Endothelial cell of umbilical vein (primary cell): ENCODE measurements at regions not wholly inside any gene's neighbourhood (a gene's known extent, or its start where the extent isn't known, plus 50 kb on each side); places are given as distances from the start of the nearest gene placed in this dataset.

Source experiments
- BruUV-seq: library from RNA; stranded (reverse); fragments of 400-500 nt; replicated peaks from 2 replicates; lab custom pipeline; 2021; lab: Mats Ljungman, UMichigan
- CTCF ChIA-PET: fragments of 300-600, 350-600 bp; sonication (Branson Sonifier 250); formaldehyde crosslinking; loops from one replicate; lab custom pipeline; 2021; ENCODE audit warnings: antibody characterized with exemption, inconsistent platforms; lab: Charles Lee
- POLR2A ChIA-PET: fragments of 300-600, 350-600 bp; sonication (Branson Sonifier 250); formaldehyde crosslinking; loops from one replicate; lab custom pipeline; 2021; ENCODE audit warnings: antibody characterized with exemption, inconsistent platforms; lab: Charles Lee
- DNase-seq: peaks from one replicate; pipeline ENCODE4 v3.0.0-alpha.2; 2011; ENCODE audit warnings: low read depth, low spot score
- FAIRE-seq: peaks from 2 replicates; lab custom pipeline; 2011; peaks lifted over from hg19 to GRCh38; lab: Jason Lieb, UNC
- H2AFZ ChIP-seq: 2 replicates; pipeline ENCODE4 v1.6.0; 2012; ENCODE audit warnings: low read depth, low read length, control low read depth, inconsistent platforms
- H3K27ac ChIP-seq: 2 replicates; pipeline ENCODE4 v1.5.1; 2011; ENCODE audit warnings: low read depth, mild to moderate bottlenecking, control low read depth, low read length, moderate library complexity; ENCODE audit not compliant: insufficient read depth
- H3K27me3 ChIP-seq, 2 experiments: 2 replicates each; pipeline versions ENCODE4 v1.6.0 to v1.6.1; 2011; ENCODE audit warnings: low read length in 2 of 2, mixed read lengths in 1 of 2; ENCODE audit not compliant: control insufficient read depth in 2 of 2, insufficient read depth in 2 of 2
- H3K36me3 ChIP-seq, 2 experiments: 2 replicates in 1 of 2; 3 replicates in 1 of 2; pipeline ENCODE4 v1.5.1; 2011; ENCODE audit warnings: low read length in 2 of 2, mild to moderate bottlenecking in 1 of 2, moderate library complexity in 1 of 2; ENCODE audit not compliant: control insufficient read depth in 2 of 2, insufficient read depth in 2 of 2; ENCODE audit errors: extremely low read depth in 1 of 2
- H3K4me1 ChIP-seq: 3 replicates; pipeline ENCODE4 v1.5.1; 2011; ENCODE audit warnings: mild to moderate bottlenecking, low read length; ENCODE audit not compliant: control insufficient read depth, insufficient read depth; ENCODE audit errors: extremely low read depth
- H3K4me2 ChIP-seq: 2 replicates; pipeline ENCODE4 v1.6.1; 2011; ENCODE audit warnings: low read length, control low read depth, mixed read lengths; ENCODE audit not compliant: insufficient read depth
- H3K4me3 ChIP-seq, 3 experiments: fragments of 200-600 bp in 1 of 3; sonication (generic), shearing (Covaris generic) in 1 of 3; replicated peaks in 1 of 3; 2 replicates each; pipeline ENCODE4 v1.5.1; 2011 to 2016; ENCODE audit warnings: control low read depth in 3 of 3, low read length in 3 of 3, mild to moderate bottlenecking in 2 of 3, inconsistent platforms in 1 of 3, low read depth in 1 of 3, moderate library complexity in 1 of 3; ENCODE audit not compliant: insufficient read depth in 1 of 3
- H3K79me2 ChIP-seq: 2 replicates; pipeline ENCODE4 v1.6.0; 2012; ENCODE audit warnings: low read length, inconsistent platforms; ENCODE audit not compliant: control insufficient read depth, insufficient read depth
- H3K9ac ChIP-seq: replicated peaks from 2 replicates; pipeline ENCODE3; 2011; ENCODE audit warnings: low read length, control low read depth; ENCODE audit not compliant: insufficient read depth; ENCODE audit errors: extremely low read depth
- H3K9me1 ChIP-seq: replicated peaks from 3 replicates; pipeline ENCODE4 v1.6.0; 2011; ENCODE audit warnings: mild to moderate bottlenecking, low read length; ENCODE audit not compliant: control insufficient read depth, insufficient read depth; ENCODE audit errors: extremely low read depth
- H3K9me3 ChIP-seq: replicated peaks from 2 replicates; pipeline ENCODE4 v1.5.1; 2012; ENCODE audit warnings: low read length, inconsistent platforms; ENCODE audit not compliant: control insufficient read depth, insufficient read depth
- H4K20me1 ChIP-seq: replicated peaks from 2 replicates; pipeline ENCODE3; 2011; ENCODE audit warnings: mild to moderate bottlenecking, low read length; ENCODE audit not compliant: control insufficient read depth, insufficient read depth; ENCODE audit errors: extremely low read depth
- EZH2 ChIP-seq: IDR thresholded peaks from 2 replicates; pipeline ENCODE4 v1.6.1; 2012; ENCODE audit warnings: borderline replicate concordance, low read depth, mild to moderate bottlenecking, moderate library complexity, low read length, inconsistent platforms; ENCODE audit not compliant: severe bottlenecking
- FOS ChIP-seq: IDR thresholded peaks from 2 replicates; pipeline ENCODE4 v1.6.1; 2011; ENCODE audit warnings: mild to moderate bottlenecking, low read length, moderate library complexity, borderline replicate concordance; ENCODE audit not compliant: insufficient read depth
- GATA2 ChIP-seq: IDR thresholded peaks from 2 replicates; pipeline ENCODE4 v1.7.0; 2011; ENCODE audit warnings: low read depth, mild to moderate bottlenecking, moderate library complexity, mixed read lengths, low read length; ENCODE audit not compliant: insufficient read length, insufficient read depth
- JUN ChIP-seq: IDR thresholded peaks from 2 replicates; pipeline ENCODE4 v1.6.1; 2011; ENCODE audit warnings: borderline replicate concordance, low read depth; ENCODE audit not compliant: insufficient read length, insufficient read depth
- MYC ChIP-seq: IDR thresholded peaks from one replicate; pipeline ENCODE4 v1.6.1; 2011; ENCODE audit warnings: mild to moderate bottlenecking, low read depth, low read length
- POLR2A ChIP-seq: IDR thresholded peaks from 2 replicates; pipeline ENCODE4 v1.6.1; 2012; ENCODE audit warnings: low read depth, mild to moderate bottlenecking, control low read depth, low read length
- POLR2AphosphoS5 ChIP-seq: IDR thresholded peaks from 2 replicates; pipeline ENCODE4 v1.6.1; 2012; ENCODE audit warnings: low read depth, mild to moderate bottlenecking, control low read depth, low read length, moderate library complexity; ENCODE audit not compliant: insufficient read depth
- dilution Hi-C: fragments of 300-500 bp; cut with MboI; formaldehyde crosslinking; loops from one replicate; pipeline ENCODE4 v1.15.0; 2019; ENCODE audit warnings: low sequenced_read_pairs; ENCODE audit not compliant: extremely low pct_ligation_motif_present
- intact Hi-C: fragments of 100-400 bp; cut with micrococcal nuclease; formaldehyde crosslinking; loops from one replicate; pipeline ENCODE4 v1.10.0; 2022
- TF ChIP-seq, protein P1 (sequence below): IDR thresholded peaks from 2 replicates; pipeline ENCODE4 v1.6.1; 2011; ENCODE audit not compliant: insufficient read depth, insufficient read length
- TF ChIP-seq, protein P2 (sequence below), 2 donors: IDR thresholded peaks; 1 replicate in 1 of 2; 2 replicates in 1 of 2; pipeline ENCODE4 v1.5.1; 2011; ENCODE audit warnings: low read length in 2 of 2, mild to moderate bottlenecking in 2 of 2, moderate library complexity in 2 of 2, control low read depth in 1 of 2, inconsistent platforms in 1 of 2, low read depth in 1 of 2; ENCODE audit not compliant: insufficient read depth in 1 of 2; ENCODE audit errors: extremely low read depth in 1 of 2

- no peak for FAIRE-seq
- POLR2A ChIA-PET, result no interaction called here
- TF ChIP-seq MYC, result no peak
- no peak for TF ChIP-seq POLR2A
- no peak for TF ChIP-seq EZH2
- no peak for TF ChIP-seq FOS
- no peak for TF ChIP-seq GATA2
- TF ChIP-seq, protein P1, sequence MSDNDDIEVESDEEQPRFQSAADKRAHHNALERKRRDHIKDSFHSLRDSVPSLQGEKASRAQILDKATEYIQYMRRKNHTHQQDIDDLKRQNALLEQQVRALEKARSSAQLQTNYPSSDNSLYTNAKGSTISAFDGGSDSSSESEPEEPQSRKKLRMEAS, result no peak
- TF ChIP-seq, protein P2, sequence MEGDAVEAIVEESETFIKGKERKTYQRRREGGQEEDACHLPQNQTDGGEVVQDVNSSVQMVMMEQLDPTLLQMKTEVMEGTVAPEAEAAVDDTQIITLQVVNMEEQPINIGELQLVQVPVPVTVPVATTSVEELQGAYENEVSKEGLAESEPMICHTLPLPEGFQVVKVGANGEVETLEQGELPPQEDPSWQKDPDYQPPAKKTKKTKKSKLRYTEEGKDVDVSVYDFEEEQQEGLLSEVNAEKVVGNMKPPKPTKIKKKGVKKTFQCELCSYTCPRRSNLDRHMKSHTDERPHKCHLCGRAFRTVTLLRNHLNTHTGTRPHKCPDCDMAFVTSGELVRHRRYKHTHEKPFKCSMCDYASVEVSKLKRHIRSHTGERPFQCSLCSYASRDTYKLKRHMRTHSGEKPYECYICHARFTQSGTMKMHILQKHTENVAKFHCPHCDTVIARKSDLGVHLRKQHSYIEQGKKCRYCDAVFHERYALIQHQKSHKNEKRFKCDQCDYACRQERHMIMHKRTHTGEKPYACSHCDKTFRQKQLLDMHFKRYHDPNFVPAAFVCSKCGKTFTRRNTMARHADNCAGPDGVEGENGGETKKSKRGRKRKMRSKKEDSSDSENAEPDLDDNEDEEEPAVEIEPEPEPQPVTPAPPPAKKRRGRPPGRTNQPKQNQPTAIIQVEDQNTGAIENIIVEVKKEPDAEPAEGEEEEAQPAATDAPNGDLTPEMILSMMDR (IDR thresholded peaks at IDR 0.05; ENCODE audit: extremely low read depth in 1 of 2, insufficient read depth in 1 of 2, low read depth in 1 of 2, low read length in 2 of 2), result no peak
- no peak for TF ChIP-seq POLR2AphosphoS5
- TF ChIP-seq JUN, result no peak
Observed at GRCh38 chr16:66272461-66272860, 94.0 kb upstream of the CDH5 start.

More at GRCh38 chr16:66272461-66272860, 94.0 kb upstream of the CDH5 start:
- CTCF ChIA-PET, result no interaction called here
- Histone ChIP-seq H3K4me2 (no peak overlapping the region), H3K4me1 (peaks cover 4% of the 10 kb centered on the region), H3K9ac (no peak overlapping the region), H4K20me1 (no peaks in the 10 kb centered on the region), H3K9me3 (no peaks in the 10 kb centered on the region), H3K36me3 (no peaks in the 10 kb centered on the region), H2AFZ (no peak overlapping the region), H3K79me2 (no peaks in the 10 kb centered on the region), H3K4me3 (no peak overlapping the region), H3K27me3 (peaks cover 0 to 3% of the 10 kb centered on the region in 2 experiments), H3K9me1 (no peaks in the 10 kb centered on the region), H3K27ac (no peak overlapping the region)
- intact Hi-C loops, result no loop called here
- no TSS peak for BruUV-seq
- no peak for DNase-seq
- dilution Hi-C loops, result no loop called here
